Mesodermal cell (in vitro differentiated cells): ENCODE measurements at regions not wholly inside any gene's neighbourhood (a gene's known extent, or its start where the extent isn't known, plus 50 kb on each side); places are given as distances from the start of the nearest gene placed in this dataset.
A peak's percentile ranks its signal among the peaks of the same experiment; 100 is the strongest.

ENCODE experiments used
- H3K27ac ChIP-seq: 2 replicates; pipeline ENCODE4 v1.7.0; 2013; ENCODE audit warnings: mild to moderate bottlenecking, low read depth, low read length, moderate library complexity; ENCODE audit not compliant: severe bottlenecking
- H3K36me3 ChIP-seq: 2 replicates; pipeline ENCODE4 v1.7.1; 2013; ENCODE audit warnings: mild to moderate bottlenecking, low read length, moderate library complexity; ENCODE audit not compliant: control insufficient read depth, insufficient read depth
- H3K4me1 ChIP-seq: one replicate; pipeline ENCODE4 v1.7.1; 2013; ENCODE audit warnings: mild to moderate bottlenecking, low read length; ENCODE audit not compliant: insufficient read depth, control insufficient read depth, poor library complexity, severe bottlenecking
- H3K4me3 ChIP-seq: 2 replicates; pipeline ENCODE4 v1.7.0; 2013; ENCODE audit warnings: low read length, control low read depth, mild to moderate bottlenecking; ENCODE audit not compliant: insufficient read depth, poor library complexity, severe bottlenecking; ENCODE audit errors: extremely low read depth
- H3K9me3 ChIP-seq: 2 replicates; pipeline ENCODE4 v1.7.1; 2013; ENCODE audit warnings: mild to moderate bottlenecking, low read length, moderate library complexity; ENCODE audit not compliant: control insufficient read depth
- WGBS, 2 experiments: methylation state at CpG; one replicate each; pipeline ENCODE4 v1.1.5; 2013; ENCODE audit warnings: missing lambda C conversion rate in 2 of 2; ENCODE audit not compliant: insufficient coverage in 2 of 2; 5-methylcytosine and 5-hydroxymethylcytosine counted together

DNA sequence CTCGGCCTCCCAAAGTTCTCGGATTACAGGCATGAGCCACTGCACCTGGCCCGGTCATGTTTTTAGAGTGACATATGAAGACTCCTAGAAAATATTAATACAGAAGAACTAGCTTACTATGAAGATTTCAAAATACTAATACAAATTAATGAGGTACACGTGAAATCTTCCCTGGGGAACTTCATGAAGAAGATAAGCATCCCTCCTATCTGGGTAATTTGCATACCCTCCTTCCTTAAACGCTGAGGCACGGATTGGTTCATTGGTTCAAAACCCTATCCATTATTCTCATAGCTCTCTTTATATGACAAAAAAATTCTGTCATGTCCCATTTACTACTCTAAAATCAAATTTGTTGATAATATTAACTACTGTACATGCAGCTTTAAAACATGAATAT, 224.8 kb upstream of the KLF14 start:
- peaks cover 13% of the 10 kb centered on the region for H3K4me1 ChIP-seq
- 72 to 74% methylated on average over 3 of the region's 6 CpGs for WGBS, 2 experiments
- no peaks in the 10 kb centered on the region for H3K9me3 ChIP-seq
- peaks cover 4% of the 10 kb centered on the region for H3K36me3 ChIP-seq
- H3K4me3 ChIP-seq: no peak overlapping the region
- H3K27ac ChIP-seq: no peak overlapping the region

DNA sequence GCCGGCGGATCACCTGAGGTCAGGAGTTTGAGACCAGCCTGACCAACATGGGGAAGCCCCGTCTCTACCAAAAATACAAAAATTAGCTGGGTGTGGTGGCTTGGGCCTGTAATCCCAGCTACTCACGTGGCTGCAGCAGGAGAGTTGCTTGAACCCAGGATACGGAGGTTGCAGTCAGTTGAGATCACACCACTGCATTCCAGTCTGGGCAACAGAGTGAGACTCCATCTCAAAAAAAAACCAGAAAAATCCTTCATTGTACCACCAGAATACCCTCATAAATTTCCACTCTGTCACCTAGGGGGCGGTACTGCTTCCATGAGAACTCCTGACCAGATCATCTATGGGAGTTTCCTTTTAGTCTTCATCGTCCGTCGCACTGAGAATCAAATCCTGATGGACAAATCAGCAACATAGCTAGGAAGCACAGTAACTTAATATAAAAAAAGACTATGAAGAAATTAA, 225.8 kb upstream of the KLF14 start:
- WGBS, 2 experiments: 81 to 83% methylated on average over 3 to 4 of the region's 9 CpGs
- Histone ChIP-seq H3K36me3 (peaks cover 4% of the 10 kb centered on the region), H3K4me1 (peaks cover 13% of the 10 kb centered on the region), H3K27ac (peak overlapping the region; percentile 93), H3K9me3 (no peaks in the 10 kb centered on the region), H3K4me3 (no peak overlapping the region)

DNA sequence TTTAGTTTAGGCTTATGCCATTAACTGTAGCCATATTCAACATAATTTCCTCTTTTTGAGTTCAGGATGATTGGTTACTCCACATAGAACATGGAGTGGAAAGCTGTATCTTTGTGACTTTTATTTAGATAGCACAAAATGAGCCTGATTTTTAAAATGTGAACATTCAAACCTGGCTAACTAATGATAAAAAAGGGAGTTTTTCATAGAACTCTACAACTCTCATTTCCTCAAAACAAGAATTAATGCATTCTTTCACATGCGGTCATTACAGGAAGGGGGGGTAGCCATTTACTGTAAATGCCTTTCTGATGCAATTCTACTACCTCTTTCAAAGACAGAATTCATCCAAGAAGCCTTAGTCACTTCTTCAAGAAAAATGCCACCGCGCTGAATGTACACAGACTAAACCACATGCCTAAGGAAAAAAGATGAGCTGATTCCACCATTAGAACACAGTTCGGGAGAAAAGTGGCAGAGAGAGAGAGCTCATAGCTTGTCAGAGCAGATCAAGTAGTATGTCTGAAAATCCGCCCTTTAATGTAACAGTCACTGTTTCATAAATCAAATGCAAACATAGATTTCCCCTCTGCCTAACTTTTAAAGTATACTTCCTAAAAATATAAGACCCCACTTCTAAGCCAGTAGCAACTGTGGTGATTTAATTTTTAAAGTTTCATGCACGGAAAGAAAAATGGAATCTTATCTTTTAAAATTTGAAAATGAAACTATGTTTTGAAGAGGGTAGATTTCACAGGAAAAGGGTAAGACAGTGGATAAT, 226.4 kb upstream of the KLF14 start:
- no peak overlapping the region for H3K4me3 ChIP-seq
- H3K4me1 ChIP-seq: peaks cover 13% of the 10 kb centered on the region
- 76 to 94% methylated on average over 2 to 3 of the region's 6 CpGs for WGBS, 2 experiments
- peaks cover 4% of the 10 kb centered on the region for H3K36me3 ChIP-seq
- peak overlapping the region; percentile 93 for H3K27ac ChIP-seq
- no peaks in the 10 kb centered on the region for H3K9me3 ChIP-seq

DNA sequence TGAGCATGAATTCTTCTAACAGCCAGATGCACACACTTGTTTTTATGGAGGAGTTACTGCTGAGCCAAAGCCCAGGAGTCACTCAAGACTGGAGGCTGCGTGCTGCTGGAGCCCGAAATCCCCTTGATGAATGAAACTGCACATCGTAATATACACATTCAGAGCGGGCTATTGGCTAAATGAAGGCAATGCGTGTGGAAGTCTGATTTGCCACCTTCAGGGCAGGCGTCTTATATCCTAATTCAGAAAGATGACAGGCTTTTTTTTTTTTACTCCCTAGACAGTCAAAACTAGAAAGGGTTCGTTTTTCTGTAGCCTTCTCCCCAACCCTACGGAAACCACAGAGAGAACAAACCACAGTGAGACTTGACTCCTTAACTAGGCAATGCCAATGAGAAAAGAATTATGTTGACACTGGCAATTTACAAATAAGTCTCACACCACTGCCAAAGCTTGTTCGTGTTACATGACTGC, 227.2 kb upstream of the KLF14 start:
- Histone ChIP-seq H3K27ac (peak overlapping the region; percentile 93), H3K36me3 (peaks cover 4% of the 10 kb centered on the region), H3K4me1 (peaks cover 10% of the 10 kb centered on the region), H3K4me3 (no peak overlapping the region), H3K9me3 (no peaks in the 10 kb centered on the region)
- WGBS, 2 experiments: 97 to 100% methylated on average over 6 of the region's 9 CpGs

DNA sequence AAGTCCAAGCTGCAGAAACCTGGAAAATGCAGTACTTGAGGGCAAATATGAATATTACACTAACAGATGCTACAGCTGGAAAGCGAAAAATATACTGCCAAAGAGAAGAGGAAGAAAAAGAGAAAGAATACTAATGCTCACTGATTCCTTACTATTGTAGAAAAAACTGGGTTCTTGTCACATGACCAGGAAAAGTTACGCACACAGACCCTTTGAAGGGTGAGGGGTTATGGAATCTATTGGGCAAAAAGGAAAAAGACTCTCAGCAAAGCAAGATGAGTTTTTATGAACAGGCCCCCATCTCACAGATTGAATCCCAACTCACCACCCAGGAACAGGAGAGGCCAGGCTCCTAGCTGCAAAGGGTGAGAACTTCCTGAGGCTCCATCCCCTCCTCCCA, 228.1 kb upstream of the KLF14 start:
- Histone ChIP-seq H3K27ac (no peak overlapping the region), H3K4me1 (peaks cover 10% of the 10 kb centered on the region), H3K4me3 (no peak overlapping the region), H3K36me3 (peaks cover 4% of the 10 kb centered on the region), H3K9me3 (no peaks in the 10 kb centered on the region)
- 80% methylated on average over 1 of the region's 2 CpGs; no CpG with 5 or more reads in 1 of the 2 experiments for WGBS, 2 experiments

DNA sequence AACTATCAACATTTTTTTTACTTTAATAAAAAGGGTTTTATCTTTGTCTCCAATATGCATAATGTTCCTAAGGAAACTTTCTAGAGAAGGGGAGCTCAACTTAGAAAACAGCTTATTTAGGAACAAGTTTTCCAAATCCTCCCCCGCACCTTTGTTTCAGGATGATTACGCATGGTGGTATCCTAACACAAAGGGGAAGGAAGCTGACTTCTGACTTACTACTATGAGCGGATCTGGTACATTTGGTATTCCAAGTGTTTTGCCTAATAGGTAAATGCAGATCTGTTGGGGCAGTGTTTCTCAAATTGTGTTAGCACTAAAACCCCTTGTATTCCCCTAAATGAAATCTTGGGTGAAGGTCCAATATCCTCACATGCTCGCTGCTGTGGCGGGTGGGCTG, 229.3 kb upstream of the KLF14 start:
- peaks cover 10% of the 10 kb centered on the region for H3K4me1 ChIP-seq

DNA sequence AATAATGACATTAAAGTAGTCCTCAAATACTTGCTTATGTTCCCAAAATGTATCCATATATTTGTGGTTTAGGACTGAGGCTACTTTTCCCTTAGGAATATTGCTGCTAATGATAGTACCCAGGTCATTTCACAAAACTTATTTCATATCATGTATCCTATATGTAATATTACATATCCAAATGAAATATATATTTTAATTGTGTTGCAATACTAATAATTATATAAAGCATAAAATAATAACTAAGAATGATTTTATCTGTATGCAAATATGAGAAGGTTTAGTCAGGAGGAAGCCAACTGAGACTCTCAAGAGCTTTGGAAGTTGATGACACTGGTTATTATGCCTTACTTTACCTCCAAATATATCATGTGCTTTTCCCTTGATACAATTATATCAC, 231.5 kb upstream of the KLF14 start:
- no peak overlapping the region for H3K4me3 ChIP-seq
- H3K36me3 ChIP-seq: no peaks in the 10 kb centered on the region
- H3K9me3 ChIP-seq: no peaks in the 10 kb centered on the region
- no peak overlapping the region for H3K27ac ChIP-seq
- H3K4me1 ChIP-seq: peaks cover 9% of the 10 kb centered on the region

More for the DNA sequence above, 229.3 kb upstream of the KLF14 start:
- Histone ChIP-seq H3K9me3 (no peaks in the 10 kb centered on the region), H3K36me3 (peaks cover 4% of the 10 kb centered on the region), H3K4me3 (no peak overlapping the region), H3K27ac (no peak overlapping the region)
- 86 to 100% methylated on average over 2 of the region's 5 CpGs for WGBS, 2 experiments

DNA sequence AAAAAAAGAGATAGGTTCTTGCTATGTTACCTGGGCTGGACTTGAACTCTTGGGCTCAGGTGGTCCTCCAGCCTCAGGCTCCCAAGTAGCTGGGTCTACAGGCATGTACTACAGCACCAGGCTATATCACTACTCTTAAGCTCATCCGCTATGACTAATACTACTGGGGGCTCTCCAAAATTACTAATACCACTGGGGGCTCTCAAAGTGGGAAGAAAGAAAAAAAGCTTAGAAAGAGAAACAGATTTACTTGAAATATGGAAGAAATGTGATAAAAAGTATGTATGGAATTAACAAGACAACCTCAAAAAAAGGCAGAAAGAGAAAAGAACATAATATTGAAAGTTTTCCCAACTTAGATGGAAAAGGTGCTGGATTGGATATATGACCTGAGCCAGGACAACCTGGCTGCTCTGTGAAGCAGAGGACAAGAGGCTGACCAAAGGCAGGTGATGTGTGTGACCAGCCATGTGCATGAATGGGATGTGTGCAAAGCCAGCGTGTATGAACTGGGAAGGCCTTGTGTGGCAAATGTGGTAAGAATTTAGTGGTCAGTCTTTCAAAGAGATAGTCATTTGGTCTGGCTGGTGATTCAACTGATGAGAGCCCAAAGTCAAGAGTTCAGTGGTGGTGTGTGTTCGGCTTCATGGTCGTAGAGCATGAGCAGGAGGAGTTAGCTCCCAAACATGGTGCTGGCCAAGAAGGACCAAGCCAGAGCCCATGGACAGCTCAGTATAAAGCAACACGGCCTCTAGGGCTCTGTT, 232.4 kb upstream of the KLF14 start:
- Histone ChIP-seq H3K36me3 (no peaks in the 10 kb centered on the region), H3K4me3 (no peak overlapping the region), H3K4me1 (peaks cover 3% of the 10 kb centered on the region), H3K9me3 (no peaks in the 10 kb centered on the region), H3K27ac (no peak overlapping the region)
- 88 to 91% methylated on average over 3 of the region's 5 CpGs for WGBS, 2 experiments

DNA sequence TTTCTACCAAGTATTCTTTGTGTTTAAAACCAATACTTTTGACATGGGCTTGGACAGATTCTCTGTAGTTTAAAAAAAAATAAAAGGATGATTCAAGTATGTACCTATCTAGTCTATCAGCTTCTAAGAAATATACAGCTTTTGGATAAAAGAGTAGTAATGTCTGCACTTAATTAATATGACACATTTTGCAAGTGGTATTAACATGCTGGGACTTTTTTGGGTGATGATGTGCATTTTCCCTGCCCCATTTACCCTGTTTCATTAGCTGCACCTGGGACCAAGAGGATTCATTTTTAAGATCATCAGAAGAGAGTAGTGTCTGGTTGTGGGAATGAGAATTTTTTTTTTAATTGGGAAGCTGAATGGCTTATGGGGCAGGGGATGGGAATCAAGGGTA, 236.2 kb upstream of the KLF14 start:
- H3K4me1 ChIP-seq: no peaks in the 10 kb centered on the region
- peaks cover 11% of the 10 kb centered on the region for H3K9me3 ChIP-seq
- H3K27ac ChIP-seq: no peak overlapping the region
- H3K4me3 ChIP-seq: no peak overlapping the region
- peaks cover 8% of the 10 kb centered on the region for H3K36me3 ChIP-seq

DNA sequence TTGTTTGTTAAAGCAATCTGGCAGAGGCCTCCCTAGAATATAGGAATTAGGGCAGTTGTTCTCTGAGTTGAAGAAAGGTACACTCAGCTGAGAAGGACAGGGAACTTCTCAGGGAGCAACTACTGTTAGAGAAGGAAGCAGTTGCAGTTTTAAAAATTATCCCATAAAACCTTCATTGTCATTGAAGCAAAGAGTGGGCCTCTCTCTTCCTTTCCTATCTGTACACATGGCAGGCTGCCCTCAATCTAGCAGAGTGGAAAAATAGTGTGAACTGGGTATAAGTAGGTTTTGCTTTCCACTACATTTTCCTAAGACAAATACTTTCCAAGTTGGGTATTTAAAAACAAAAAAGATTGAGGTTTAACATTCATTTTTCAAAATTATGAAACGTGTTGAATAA, 236.7 kb upstream of the KLF14 start:
- Histone ChIP-seq H3K27ac (no peak overlapping the region), H3K9me3 (peaks cover 15% of the 10 kb centered on the region), H3K36me3 (peaks cover 13% of the 10 kb centered on the region), H3K4me1 (no peaks in the 10 kb centered on the region), H3K4me3 (no peak overlapping the region)
- no CpG with 5 or more reads among the region's 1 CpG for WGBS, 2 experiments

DNA sequence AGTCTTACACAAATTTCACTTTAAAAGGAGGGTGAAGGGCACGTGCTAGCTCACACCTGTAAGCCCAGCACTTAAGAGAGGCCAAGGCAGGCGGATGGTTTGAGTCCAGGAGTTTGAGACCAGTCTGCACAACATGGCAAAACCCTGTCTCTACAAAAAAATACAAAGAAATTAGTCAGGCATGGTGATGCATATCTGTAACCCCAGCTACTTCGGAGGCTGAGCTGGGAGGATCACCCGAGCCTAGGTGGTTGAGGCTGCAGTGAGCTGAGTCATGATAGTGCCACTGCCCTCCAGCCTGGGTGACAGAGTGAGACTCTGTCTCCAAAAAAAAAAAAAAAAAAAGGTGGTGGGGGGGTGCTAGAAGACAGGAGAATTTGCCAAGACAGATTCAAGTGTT, 237.3 kb upstream of the KLF14 start:
- H3K27ac ChIP-seq: no peak overlapping the region
- H3K9me3 ChIP-seq: peaks cover 16% of the 10 kb centered on the region
- no peaks in the 10 kb centered on the region for H3K4me1 ChIP-seq
- 75 to 90% methylated on average over 2 of the region's 4 CpGs for WGBS, 2 experiments
- H3K36me3 ChIP-seq: peaks cover 16% of the 10 kb centered on the region
- no peak overlapping the region for H3K4me3 ChIP-seq
